Middle frontal gyrus (tissue), 1 donor: ENCODE measurements at regions not wholly inside any gene's neighbourhood (a gene's known extent, or its start where the extent isn't known, plus 50 kb on each side); places are given as distances from the start of the nearest gene placed in this dataset.
"Not testable (repeated sequence)": the region's sequence is repeated elsewhere in the genome, so short reads cannot be mapped to it uniquely, and the experiment has no call there.

Experiments used
- DNase-seq: peaks from one replicate; pipeline ENCODE4 v3.0.0-alpha.2; 2015; ENCODE audit warnings: low spot score; ENCODE audit errors: extremely low spot score

DNA sequence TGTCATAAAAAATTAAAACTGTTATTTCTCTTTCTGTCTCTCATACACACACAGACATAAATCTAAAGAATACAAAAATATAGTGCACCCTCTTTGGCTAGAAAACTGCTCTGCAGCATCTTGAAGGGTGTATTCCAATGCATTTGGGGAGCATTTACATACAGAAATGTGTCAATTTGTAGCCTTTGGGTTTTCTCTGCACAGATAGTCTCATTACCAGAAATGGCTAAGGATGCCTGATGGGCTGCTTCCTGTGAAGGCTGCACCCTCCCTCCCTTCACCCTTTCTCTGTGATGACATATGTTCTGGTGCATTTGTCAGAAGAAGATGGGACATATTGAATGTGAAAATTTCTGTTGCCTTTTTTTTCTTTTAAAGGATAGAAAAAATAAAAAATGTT, 1239.3 kb downstream of the CDH11 start:
- DNase-seq: no peak

DNA sequence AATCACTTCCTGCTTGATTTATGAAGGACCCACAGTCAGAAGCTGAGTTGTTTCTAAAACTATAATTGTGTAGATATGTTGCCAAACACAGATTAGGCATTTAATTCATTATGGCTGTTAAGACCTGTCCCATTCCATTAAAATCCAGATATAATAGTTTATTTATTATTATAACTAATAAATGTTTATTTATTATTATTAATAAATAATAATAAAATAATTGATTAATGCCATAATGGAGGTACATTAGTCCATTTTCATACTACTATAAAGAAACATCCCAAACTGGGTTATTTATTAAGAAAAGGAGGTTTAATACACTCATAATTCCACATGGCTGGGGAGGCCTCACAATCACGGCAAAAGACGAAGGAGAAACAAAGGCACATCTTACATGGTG, 1240.9 kb downstream of the CDH11 start:
- no peak for DNase-seq

DNA sequence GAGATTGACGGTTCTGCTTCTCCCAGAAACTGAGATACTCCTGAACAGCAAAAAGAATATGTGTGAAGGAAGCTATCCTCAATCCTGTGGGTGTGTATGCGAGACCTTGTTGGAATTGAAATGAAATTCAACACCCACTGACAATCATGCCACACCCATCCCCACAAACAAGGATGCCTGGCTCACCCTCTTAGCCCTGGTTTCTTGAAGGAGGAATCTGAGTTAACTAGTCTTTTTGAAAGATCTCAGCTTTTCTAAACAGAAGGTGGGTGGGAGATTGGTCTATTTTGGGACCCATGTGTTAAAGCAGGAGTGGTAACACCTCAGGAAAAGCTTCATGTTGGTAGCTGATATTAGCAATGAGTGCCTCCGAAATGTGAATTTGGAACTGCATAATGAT, 1244.5 kb downstream of the CDH11 start:
- no peak for DNase-seq

DNA sequence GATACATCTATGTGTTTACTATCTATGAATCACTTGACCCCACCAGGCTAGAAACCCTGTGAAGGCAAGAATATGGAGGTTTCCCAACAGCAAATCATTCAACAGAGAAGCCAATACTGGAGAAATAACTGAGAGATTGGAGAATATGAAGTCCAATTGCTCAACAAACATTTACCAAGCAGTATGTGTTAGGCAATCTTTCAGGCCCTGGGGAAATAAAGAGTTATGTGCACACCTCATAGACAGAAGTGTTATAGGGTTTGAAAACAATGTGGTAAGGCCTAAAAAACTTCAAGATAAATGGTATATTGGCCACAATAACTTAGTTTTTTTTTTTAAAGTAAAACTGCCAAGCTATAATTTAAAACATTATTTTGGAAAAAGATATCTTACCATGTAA, 1245.8 kb downstream of the CDH11 start:
- DNase-seq: no peak

DNA sequence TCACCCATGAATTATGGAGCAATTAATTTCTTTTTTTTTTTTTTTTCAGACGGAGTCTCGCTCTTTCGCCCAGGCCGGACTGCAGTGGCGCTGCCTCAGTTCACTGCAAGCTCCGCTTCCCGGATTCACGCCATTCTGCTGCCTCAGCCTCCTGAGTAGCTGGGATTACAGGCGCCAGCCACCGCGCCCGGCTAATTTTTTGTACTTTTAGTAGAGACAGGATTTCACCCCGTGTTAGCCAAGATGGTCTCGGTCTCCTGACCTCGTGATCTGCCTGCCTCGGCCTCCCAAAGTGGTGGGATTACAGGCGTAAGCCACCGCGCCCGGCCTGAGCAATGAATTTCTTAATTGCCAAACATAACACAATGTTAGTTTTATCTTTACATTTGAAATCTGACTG, 1261.2 kb downstream of the CDH11 start:
- not testable (repeated sequence) for DNase-seq

DNA sequence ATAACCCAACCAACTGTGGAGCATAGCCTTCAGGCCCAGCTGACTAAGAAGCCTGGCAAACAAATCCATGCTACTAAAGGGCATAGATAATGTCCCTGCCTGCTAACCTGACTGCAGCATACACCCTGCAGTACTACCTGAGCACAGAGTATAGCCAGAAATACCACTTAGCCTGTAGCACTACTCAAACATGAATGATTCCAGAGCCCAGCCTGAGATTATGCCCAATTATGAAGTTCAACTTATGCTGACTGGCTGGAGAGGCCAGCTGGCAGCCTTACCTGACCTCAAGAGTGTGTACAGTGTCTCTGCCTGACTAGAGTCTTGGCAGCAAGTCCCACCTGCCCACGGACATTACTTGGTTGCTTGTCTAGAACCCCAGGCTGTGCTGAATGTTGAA, 1265.3 kb downstream of the CDH11 start:
- no peak for DNase-seq

DNA sequence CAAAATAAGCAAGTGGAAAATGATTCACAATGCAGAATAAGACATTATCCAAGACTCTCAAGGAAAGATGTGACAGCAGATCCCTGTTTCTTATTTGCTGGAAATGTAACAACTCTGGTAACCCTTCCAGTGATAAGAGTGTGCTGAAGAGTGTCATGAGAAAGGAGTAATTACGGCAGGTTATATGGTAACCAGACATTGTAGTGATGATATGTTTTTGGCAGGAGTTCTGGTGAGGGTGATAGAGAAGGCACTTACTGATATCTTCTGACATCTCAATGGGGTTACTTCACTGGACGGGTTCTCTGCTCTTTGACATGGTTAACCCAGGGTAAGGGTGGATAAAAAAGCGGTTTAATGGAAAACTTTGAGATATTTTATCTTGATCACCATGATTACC, 1270.9 kb downstream of the CDH11 start:
- no peak for DNase-seq

DNA sequence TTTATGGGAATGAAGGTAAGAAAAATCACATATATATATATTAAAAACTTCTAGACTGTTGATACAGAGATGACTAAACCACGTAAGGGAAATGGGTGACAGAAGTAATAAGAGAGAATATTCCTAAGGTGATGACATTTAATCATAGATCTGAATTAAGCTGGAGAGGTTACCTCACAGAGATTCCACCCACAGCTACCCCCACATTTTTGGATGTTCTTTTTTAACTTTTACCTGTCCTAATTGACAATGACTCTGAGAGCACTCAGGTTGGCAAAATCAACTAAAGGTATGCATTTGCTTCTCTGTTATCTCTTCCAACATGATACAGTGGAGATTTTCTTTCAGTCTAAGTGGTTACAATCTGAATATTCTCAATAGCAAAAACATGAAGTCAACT, 1280.6 kb downstream of the CDH11 start:
- DNase-seq: no peak

DNA sequence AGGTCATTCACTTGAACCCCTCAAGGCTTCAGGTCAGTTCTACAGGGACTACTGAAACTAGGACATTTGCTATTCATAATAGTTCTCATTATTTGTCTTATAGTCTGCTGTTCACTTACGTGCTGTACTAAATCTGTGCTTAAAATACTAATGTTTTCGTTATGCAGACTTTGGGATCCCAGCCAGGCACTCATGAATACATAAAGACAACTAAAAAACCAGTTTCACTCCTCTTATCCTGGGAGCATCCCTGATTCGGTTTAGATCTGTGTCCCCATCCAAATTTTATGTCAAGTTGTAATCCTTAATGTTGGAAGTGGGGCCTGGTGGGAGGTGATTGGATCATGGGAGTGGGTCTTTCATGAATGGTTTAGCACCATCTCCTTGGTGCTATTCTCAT, 1291.8 kb downstream of the CDH11 start:
- DNase-seq: no peak

DNA sequence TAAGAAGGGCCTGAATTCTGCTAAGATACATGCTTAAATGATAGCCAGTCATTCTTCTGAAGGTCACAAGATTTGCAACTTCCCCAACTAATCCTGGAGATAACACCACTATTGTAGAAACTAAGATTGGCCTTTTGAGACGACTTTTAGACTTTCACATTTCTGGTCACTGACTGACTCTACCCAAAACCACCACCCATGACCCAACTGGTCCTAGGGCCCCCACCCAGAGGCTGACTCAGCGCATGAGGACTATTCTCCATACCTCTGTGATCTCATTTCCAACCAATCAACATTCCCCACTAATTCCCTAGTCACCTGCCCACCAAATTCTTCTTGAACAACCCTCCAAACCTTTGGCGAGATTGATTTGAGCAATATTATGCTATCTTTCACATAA, 1299.0 kb downstream of the CDH11 start:
- no peak for DNase-seq

DNA sequence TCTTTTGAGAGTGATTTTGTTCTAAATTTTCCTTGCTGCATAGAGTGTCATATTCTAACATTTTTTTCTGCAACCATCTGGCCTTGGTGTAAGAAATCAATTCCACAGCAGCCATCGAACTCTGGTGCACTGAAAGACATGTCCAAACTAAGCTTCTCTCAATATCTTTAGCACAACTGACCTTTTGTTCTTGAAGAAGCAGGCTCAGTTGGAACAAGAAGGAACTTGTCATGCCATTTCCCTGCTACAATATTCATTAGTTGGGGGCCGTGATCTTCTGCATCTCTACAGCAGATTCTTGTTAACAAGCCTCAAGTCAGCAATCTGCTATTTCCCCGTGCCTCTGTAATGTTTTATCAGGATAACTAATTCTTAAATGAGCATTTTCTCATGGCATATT, 1305.6 kb downstream of the CDH11 start:
- DNase-seq: no peak

DNA sequence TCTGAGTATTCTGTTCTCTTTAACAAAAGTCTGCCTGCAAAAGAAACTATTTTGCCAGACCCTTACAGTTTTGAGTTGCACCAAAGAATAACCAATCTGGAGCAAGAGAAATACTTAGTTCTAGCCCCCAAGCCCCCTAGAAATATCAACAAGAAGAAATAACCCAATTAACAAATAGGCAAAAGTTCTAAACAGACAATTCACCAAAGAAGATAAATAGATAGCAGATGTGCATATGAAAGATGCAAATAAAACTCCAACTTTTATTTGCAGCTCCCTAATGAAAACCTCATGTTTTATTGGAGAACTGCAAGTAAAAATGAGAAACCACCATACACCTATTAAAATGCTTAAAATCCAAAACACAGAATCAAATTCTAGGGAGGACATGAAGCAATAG, 1308.0 kb downstream of the CDH11 start:
- DNase-seq: no peak

DNA sequence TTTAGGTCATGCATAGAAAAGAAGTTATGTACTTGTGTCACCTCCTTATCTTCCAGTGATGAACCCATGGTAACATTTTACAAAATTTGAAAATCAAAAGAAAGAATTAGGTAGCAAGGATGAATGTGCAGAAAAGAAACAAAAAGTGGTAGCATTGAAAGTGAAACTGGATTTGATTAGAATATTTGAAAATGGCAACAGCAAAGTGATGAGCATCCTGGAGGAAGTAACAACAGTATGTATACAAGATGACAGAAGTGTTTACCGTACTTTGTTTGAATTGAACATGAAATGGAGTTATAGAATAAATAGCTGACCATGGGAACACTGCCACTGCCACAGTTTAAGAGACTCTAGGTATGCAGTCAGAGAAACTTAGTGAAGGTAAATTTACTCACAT, 1313.1 kb downstream of the CDH11 start:
- DNase-seq: no peak

DNA sequence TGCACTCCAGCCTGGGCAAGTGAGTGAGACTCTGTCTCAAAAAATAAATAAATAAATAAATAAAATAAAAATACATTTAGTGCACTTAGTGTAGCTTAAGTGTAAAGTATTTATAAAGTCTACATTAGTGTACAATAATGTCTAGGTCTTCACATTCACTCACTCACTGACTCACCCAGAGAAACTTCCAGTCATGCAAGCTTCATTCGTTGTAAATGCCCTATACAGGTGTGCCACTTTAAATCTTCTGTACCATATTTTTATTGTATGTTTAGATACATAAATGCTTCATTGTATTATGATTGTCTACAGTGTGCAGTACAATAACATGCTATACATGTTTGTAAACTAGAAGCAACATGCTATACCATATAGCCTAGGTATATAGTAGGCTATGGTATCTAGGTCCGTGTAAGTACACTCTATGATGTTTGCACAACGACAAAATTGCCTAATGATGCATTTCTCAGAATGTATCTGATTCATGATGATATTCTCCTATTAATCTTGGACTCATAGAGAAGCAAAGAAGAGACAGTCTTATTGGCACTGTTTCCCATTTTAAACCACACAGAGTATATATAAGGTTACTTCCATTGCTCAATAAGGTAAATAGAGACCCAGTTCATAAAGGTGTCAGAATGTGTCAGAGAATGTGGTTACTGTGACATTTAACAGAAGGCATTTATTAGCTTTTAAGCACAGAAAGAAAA, 1314.9 kb downstream of the CDH11 start:
- no peak for DNase-seq

DNA sequence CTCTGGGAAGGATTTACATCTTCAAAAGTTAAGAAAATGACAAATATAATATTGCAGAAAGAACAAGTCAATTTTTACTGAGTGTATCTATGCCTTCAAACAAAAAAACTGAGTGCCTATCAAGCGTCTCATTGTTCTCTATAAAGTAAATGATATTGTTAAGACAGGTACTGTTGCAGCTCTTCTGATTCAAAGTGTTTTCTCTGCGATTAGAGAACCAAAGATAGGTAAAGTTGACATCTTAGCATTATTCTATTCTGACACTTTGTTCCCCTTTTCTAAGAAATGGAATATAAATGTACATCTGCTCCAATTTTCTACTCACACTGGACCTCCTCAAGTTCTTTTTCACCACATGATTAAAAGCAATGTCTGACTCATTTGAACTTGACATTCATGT, 1317.7 kb downstream of the CDH11 start:
- no peak for DNase-seq

DNA sequence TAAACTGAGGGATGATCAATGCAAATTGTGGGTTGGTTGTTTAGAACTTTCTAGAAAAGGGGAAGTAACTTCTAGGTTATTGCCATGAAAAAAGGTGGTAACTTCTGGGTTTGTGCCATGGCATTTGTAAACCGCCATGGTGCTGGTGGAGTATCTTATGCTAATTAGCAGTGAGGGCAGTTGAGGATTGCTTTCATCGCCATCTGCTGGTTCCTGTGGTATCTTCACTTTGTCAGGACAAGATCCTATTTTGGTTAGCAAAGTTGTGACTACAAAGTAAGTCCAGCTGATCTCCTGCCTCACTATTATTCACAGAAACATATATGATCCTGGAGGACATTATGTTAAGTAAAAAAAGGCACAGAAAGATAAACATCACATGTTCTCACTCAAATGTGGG, 1332.3 kb downstream of the CDH11 start:
- no peak for DNase-seq

DNA sequence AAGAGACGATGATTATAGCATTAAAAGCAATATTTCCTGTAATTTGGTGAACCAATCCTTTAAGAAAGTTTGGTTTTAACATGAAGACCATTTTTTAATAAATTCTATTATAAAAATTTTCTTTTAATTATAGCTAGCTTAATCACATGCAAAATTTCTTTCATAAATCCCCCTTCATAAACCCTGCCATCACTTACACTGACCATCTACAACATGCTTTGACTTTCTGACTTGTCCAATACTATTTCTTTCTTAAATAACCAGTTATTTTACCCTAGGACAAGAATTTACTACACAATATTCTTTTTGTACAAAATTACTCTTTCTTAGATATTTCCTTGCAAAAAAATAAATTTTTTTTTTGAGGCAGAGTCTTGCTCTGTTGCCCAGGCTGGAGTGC, 1334.8 kb downstream of the CDH11 start:
- DNase-seq: no peak

DNA sequence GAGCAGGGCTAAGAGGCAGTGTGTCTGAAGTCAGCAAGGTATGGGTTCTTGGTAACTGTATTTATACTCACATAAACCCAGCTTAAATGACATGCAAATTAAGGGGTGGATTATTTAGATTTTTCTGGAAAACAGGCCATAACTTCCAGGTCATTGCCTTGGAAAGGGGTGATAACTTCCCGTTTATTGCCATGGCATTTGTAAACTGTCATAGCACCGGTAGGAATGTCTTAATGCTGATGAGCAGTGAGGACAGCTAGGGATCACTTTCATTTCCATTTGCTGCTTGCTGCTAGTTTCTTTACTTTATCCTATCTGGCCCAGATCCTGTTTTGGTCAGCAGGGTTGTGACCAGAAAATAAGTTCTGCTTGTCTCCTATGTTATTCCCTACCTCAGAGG, 1336.7 kb downstream of the CDH11 start:
- DNase-seq: no peak

DNA sequence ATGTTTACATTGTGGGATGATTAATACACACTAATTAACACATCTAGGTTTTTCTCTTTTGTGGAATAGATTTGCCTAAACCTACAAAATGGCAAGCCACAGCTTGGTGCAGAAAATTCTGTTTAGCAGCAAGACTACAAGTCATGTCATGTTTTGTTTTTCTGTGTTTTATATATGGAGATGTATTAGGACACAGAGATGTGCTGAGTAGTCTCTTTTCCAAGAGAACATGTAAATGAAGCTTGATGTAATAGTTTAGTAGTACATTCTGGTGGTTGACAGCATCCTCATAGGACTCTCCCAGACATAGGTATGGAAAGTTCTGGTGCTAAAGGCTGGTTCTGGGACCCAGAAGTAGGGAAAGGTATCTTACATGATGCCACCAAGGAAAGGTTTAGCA, 1345.4 kb downstream of the CDH11 start:
- DNase-seq: no peak

DNA sequence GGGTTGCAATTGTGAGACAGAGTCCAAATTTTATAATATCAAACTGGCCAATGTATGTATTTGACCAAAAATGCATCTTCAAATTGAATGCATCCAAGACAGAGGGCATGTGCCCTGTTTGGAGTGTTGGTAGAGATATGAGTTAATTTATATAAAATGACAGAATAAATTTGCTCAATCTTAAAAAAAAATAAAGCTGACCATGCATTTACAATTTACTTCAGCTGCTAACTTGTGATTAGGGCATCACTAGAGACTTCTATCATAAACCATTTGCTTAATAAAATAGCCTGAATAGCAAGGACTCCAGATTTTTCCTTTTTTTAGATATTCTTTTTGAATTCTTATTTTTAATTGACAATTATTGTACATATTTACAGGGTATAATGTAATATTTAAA, 1345.8 kb downstream of the CDH11 start:
- DNase-seq: no peak

DNA sequence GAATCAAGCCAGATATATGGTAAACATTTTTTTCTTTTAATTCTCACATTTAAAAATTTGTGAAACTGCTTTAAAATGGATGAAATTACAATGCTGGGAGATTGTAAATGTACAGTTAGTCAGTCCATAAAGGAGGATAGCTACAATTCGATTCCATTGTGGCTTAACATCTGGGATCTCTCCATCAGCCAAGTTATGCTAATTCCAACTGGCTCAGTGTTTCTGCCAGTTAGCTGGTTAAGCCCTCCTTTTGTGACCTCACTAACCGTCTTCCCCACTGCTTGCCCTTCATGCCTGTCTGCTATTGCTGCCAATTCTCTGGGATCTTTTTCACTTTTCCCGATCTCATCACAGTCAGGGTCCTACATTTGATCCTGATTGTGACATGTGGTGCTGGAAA, 1347.6 kb downstream of the CDH11 start:
- no peak for DNase-seq

DNA sequence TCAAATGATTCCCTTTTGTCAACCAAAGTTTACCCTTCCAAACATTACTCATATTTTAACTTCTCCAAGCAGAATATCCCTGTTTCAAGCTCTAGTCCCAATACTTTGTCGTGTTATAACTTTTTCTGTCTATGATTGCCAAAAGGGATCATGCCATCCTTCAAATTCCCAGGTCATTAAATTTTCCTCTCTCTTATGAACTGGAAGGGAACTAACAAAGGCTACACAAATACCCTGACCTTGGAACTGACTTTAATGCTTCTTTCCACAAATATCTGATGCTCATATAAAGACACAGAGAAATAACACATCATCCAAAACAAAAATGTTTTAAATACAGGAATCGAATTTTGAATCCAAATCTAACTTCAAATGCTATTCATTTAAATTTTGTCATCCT, 1352.7 kb downstream of the CDH11 start:
- no peak for DNase-seq

DNA sequence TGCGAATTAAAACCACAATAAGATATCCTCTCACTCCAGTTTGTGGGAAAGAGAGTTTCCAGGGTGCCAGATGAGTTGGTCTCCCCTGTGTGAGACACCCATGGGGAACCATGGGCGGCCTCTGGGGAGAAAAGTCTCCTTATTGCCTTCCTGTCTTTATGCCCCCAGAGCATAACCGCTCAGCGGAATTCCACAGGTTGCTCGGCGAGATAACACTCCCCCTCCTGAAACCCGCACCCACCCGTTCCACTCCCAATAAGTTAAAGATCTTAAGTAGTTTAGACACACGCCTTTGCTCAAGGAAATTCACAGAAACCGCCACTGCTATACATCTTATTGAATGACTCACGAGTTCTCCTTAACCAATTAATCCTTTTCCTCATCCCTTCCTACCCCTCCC, 1361.6 kb downstream of the CDH11 start:
- DNase-seq: not testable (repeated sequence)

DNA sequence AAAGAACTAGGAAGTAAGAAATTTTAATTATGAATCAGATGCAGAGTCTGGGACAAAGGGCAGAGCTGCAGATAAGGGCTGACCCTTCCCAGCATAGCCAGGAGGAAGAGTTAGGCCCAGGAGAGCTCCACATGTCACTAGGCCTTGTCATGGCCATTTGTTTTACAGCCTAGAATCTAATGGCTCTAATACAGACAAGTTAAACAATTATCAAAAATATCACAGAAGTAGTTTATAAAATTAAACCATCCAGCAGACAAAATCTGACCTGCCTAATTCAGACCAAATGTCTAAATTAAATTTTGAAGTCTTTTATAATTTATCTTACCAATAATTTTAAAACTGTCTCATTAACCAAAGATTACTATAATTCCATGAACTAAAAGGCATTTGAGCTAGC, 1369.5 kb downstream of the CDH11 start:
- no peak for DNase-seq
